ENCODE measurements at regions not wholly inside any gene's neighbourhood (a gene's known extent, or its start where the extent isn't known, plus 50 kb on each side); places are given as distances from the start of the nearest gene placed in this dataset.

DNA sequence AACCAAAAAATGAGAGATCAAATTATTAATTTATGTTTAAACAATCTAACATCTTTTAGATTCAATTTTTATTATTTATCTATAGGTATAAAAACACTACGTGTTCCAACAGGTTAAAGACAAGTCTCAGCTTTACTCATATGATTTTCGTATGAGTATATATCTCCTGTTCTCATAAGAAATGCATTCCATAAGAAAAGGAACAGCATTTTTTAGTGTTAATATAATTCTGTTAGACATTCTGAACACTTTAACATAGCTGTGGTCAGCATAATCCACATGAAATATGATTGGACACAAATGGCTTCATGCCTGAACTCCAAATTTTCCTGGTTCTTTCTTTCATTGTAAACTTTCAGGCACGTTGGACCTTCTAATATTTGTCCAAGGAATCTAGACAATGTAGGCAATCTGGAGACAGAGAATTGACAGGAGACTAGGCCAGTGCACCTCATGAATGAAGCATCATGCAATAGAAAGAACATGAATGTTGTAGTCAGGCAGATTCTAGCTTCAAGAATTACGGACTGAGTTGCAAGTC, 1122.0 kb upstream of the ALCAM start:
- TF ChIP-seq CTCF (IDR thresholded peaks at IDR 0.05; ENCODE audit: insufficient read depth, low read length) = no peak
- TF ChIP-seq, protein P1, sequence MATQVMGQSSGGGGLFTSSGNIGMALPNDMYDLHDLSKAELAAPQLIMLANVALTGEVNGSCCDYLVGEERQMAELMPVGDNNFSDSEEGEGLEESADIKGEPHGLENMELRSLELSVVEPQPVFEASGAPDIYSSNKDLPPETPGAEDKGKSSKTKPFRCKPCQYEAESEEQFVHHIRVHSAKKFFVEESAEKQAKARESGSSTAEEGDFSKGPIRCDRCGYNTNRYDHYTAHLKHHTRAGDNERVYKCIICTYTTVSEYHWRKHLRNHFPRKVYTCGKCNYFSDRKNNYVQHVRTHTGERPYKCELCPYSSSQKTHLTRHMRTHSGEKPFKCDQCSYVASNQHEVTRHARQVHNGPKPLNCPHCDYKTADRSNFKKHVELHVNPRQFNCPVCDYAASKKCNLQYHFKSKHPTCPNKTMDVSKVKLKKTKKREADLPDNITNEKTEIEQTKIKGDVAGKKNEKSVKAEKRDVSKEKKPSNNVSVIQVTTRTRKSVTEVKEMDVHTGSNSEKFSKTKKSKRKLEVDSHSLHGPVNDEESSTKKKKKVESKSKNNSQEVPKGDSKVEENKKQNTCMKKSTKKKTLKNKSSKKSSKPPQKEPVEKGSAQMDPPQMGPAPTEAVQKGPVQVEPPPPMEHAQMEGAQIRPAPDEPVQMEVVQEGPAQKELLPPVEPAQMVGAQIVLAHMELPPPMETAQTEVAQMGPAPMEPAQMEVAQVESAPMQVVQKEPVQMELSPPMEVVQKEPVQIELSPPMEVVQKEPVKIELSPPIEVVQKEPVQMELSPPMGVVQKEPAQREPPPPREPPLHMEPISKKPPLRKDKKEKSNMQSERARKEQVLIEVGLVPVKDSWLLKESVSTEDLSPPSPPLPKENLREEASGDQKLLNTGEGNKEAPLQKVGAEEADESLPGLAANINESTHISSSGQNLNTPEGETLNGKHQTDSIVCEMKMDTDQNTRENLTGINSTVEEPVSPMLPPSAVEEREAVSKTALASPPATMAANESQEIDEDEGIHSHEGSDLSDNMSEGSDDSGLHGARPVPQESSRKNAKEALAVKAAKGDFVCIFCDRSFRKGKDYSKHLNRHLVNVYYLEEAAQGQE (IDR thresholded peaks at IDR 0.05; ENCODE audit: insufficient replicate concordance, low read depth) = no peak
- TF ChIP-seq POLR2AphosphoS5 (IDR thresholded peaks at IDR 0.05; ENCODE audit: low read depth) = no peak

Data from HL-60 (cell line).